Head of caudate nucleus (tissue), 42 donors: ENCODE measurements at regions not wholly inside any gene's neighbourhood (a gene's known extent, or its start where the extent isn't known, plus 50 kb on each side); places are given as distances from the start of the nearest gene placed in this dataset.

Experiments used
- DNase-seq, 42 donors: peaks; one replicate each; pipeline versions ENCODE4 v3.0.0 to v3.0.0-alpha.2; 2020 to 2021; ENCODE audit warnings: mixed read lengths in 7 of 42
- intact Hi-C: fragments of 100-400 bp; cut with DNase I; formaldehyde crosslinking; loops from one replicate; pipeline ENCODE4 v1.15.0; 2022

GRCh38 chr10:128304271-128304670 lies 178.0 kb upstream of the MKI67 start:
- no peak for DNase-seq
- intact Hi-C loops: no loop called here

GRCh38 chr10:128305601-128306345 lies 179.6 kb upstream of the MKI67 start:
- intact Hi-C loops: no loop called here
- peak in 1 of 42 donors; percentile 4 for DNase-seq

- DNase-seq: peak in 1 of 42 donors; percentile 7
- intact Hi-C loops: no loop called here
Observed at GRCh38 chr10:128306535-128306934, 180.3 kb upstream of the MKI67 start.

DNA sequence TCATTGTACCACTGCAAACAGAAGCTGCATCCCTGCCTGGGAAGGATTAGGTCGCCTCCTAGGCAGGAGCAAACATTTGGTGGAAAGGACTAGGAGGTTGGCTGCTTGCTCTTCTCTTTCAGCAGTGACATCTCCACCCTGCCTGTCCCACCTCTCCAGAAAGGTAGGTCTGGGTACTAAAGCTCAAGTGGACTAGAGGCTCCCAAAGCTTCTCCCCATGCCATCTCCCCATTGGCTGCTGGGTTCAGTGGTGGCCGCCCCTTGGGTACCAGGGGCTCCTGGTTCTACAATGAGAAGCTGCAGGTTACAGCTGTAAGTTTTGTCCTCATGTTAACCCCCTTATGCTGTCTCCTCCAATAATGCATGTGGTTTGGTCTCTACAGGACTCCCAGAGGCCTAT lies 180.7 kb upstream of the MKI67 start:
- no peak for DNase-seq
- intact Hi-C loops: no loop called here

DNA sequence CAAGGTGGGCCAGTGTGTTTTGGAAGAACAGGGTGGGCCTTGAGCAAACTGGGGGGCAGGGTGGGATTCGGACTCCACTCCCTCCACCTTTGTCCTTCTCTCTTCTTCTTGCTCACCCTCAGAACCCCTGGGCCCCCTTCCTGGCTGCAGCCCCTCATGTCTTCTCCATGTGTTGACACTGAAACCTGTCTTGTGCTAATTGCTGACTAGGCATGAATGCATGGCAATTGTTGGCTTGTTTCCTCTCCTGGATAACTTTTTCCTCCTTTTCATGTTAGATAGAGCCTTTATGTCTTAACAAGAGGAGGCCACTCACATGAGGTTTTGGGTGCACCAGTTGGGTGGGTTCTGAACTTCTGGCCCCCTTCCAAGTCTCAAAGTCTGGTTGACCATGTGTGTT lies 181.6 kb upstream of the MKI67 start:
- intact Hi-C loops: no loop called here
- DNase-seq: peak in 1 of 42 donors; percentile 2

DNA sequence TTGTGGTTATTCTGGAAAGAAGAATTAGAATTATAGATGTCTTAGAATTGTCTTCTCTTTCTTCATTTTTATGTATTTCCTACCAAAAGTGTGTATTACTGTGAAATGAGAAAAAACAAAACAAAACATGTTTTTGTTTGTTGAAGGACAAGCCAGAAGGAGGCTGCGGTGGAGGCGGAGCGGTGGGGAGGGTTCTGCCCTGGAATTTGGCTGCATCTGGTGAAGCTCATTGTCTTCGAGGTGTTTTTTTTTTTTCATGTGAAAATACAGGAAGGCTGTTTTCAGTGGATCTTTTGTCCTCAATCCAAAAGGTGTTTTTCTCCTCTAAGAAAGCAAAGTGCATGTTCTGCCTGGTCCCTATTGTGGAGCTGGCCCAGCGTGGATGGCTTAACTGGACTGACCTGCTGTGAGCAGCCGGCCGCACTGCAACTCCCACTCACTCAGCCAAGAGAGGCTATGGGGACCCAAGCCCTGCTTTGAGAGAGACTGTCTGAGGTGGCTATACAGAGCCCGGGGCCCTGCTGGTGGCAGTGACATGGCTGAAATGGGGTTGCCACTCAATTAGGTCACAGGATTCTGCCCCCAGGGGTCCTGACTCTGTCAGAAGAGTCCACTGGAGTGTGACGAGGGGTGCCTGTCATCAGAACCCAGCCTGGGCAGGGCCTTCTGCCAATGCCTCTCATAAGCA lies 184.9 kb upstream of the MKI67 start:
- intact Hi-C loops: no loop called here
- DNase-seq: no peak

- intact Hi-C loops: no loop called here
- no peak for DNase-seq
Observed at GRCh38 chr10:128312250-128312649, 186.0 kb upstream of the MKI67 start.

DNA sequence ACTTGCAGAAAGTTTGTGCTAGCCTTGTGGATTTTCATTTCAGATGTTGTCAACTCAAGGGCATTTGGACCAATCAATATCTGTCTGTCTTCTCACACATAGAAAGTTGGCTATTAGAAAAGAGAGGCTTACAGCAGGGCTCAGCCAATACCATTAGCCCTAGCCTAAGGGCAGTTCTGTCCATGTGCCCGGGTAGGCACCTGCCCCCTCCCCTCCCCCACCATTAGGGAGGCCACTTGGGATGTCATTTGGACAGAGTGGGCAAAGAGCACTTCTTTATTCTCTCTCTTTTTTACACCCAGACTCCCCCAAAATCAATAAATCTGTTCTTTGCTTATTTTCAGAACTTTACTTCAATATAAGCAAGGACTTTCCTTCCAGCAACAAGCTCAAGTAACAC lies 188.5 kb upstream of the MKI67 start:
- no peak for DNase-seq
- intact Hi-C loops: no loop called here

GRCh38 chr10:128316121-128316726 lies 190.0 kb upstream of the MKI67 start:
- intact Hi-C loops: no loop called here
- no peak for DNase-seq

- intact Hi-C loops: no loop called here
- DNase-seq: no peak
Observed at GRCh38 chr10:128316925-128317324, 190.7 kb upstream of the MKI67 start.

DNA sequence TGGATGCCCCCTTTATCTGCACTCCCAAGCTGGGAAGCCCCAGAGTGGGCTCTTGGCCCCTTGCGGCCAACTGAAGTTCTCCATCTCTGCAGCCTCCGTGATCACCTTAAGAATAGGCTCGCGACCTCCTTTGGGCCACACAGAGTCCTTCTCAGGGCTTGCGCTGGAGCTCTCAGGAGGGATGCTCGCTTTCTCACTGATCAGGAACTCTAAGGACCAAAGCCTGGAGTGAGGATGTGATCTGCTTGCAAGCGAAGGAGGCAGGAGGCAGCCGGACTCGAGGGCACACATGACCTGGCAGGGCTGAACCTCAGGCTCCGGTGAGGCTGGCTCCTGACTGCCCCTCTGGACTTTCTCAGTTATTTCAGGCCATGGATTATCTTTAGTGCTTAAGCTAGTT lies 192.1 kb upstream of the MKI67 start:
- no peak for DNase-seq
- intact Hi-C loops: no loop called here

GRCh38 chr10:128318913-128319312 lies 192.7 kb upstream of the MKI67 start:
- no peak for DNase-seq

DNA sequence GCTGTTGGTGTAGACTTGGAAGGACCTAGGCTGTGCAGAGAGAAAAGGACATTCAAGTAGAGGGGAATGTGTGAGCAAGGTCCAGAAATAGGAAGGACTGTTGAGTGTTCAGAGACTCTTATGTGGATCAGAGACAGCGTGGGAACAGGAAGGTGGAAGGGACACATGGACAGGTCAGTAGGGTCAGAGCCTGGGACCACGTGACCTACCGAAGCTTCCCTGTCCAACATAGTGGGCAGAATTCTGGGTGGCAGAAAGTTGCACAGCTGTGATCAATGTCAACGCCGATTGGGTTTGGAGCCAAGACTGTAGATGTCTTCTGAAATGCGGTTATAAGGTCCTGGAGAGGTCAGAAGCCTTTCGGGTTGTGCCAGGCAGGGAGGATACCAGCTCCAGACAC lies 195.9 kb upstream of the MKI67 start:
- no peak for DNase-seq
- intact Hi-C loops: no loop called here

More at GRCh38 chr10:128318913-128319312, 192.7 kb upstream of the MKI67 start:
- intact Hi-C loops: no loop called here

DNA sequence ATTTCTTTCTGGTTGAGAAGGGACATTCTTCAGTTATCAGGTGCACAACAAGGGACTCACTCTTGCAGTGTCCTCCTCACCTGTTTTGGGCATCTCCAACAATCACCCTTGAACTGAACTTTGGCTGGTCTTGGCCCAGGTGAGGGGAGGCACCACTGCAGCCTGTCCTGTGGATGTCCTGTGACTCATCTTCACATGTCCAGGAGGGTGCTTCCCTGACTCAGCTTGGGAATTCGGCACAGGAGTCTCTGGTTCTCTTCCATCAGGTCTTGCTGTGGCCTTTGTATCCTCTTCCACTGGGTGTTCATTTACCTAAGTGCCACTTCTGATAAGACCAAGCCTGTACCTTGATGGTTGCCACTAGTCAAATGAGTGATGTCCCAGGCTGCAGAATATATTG lies 196.7 kb upstream of the MKI67 start:
- no peak for DNase-seq
- intact Hi-C loops: no loop called here

- intact Hi-C loops: no loop called here
- DNase-seq: peak in 7 of 42 donors; percentile 3 to 48 (median 9)
Observed at GRCh38 chr10:128324058-128324827, 198.0 kb upstream of the MKI67 start.

- intact Hi-C loops: no loop called here
Observed at GRCh38 chr10:128325788-128326187, 199.6 kb upstream of the MKI67 start.

DNA sequence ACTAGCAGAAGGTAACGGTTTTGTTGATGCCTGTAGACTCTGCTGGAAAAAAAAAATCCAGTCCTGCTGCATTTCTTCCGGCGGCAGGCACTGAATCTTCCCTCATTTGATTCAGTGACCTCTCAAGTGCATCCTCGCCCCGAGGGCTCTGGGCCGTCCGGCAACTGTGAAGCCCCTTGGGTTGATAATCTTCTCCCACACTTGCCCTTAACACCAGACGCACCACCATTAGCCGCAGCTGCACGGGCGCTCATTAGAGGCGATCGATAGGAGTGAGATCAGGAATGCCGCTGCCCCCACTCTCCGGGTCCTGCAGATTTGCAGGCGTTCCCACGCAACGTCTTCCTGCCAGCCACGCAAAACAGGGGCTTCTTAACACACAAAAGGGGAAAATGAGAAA lies 200.0 kb upstream of the MKI67 start:
- intact Hi-C loops: no loop called here
- DNase-seq: no peak

More at GRCh38 chr10:128325788-128326187, 199.6 kb upstream of the MKI67 start:
- no peak for DNase-seq

GRCh38 chr10:128326851-128327250 lies 200.6 kb upstream of the MKI67 start:
- intact Hi-C loops: no loop called here
- DNase-seq: no peak

- intact Hi-C loops: no loop called here
- no peak for DNase-seq
Observed at GRCh38 chr10:128336401-128336800, 210.2 kb upstream of the MKI67 start.
